Smooth muscle cell of the brain vasculature (primary cell): ENCODE measurements at regions not wholly inside any gene's neighbourhood (a gene's known extent, or its start where the extent isn't known, plus 50 kb on each side); places are given as distances from the start of the nearest gene placed in this dataset.

Source experiments
- DNase-seq: peaks from one replicate; pipeline ENCODE4 v3.0.0-alpha.2; 2012; ENCODE audit warnings: low read depth, low spot score

- DNase-seq, result no peak
Measured at GRCh38 chr5:159695741-159696294, 220.5 kb upstream of the ADRA1B start.

- no peak for DNase-seq
Measured at GRCh38 chr5:159697530-159697929, 218.8 kb upstream of the ADRA1B start.

GRCh38 chr5:159698322-159698721 is 218.0 kb upstream of the ADRA1B start:
- no peak for DNase-seq

- DNase-seq, result no peak
Measured at GRCh38 chr5:159700016-159700415, 216.3 kb upstream of the ADRA1B start.

GRCh38 chr5:159702301-159702700 is 214.0 kb upstream of the ADRA1B start:
- no peak for DNase-seq

GRCh38 chr5:159702826-159703225 is 213.5 kb upstream of the ADRA1B start:
- no peak for DNase-seq

- DNase-seq, result peak; percentile 4
Measured at GRCh38 chr5:159704160-159704559, 212.1 kb upstream of the ADRA1B start.

- no peak for DNase-seq
Measured at GRCh38 chr5:159705948-159706347, 210.3 kb upstream of the ADRA1B start.

GRCh38 chr5:159708090-159708489 is 208.2 kb upstream of the ADRA1B start:
- no peak for DNase-seq

GRCh38 chr5:159712672-159713071 is 203.6 kb upstream of the ADRA1B start:
- peak; percentile 9 for DNase-seq

GRCh38 chr5:159713254-159713653 is 203.0 kb upstream of the ADRA1B start:
- no peak for DNase-seq

- no peak for DNase-seq
Measured at GRCh38 chr5:159713773-159714172, 202.5 kb upstream of the ADRA1B start.

- no peak for DNase-seq
Measured at GRCh38 chr5:159725475-159725874, 190.8 kb upstream of the ADRA1B start.

GRCh38 chr5:159727167-159727566 is 189.1 kb upstream of the ADRA1B start:
- no peak for DNase-seq

- DNase-seq, result no peak
Measured at GRCh38 chr5:159730285-159730684, 186.0 kb upstream of the ADRA1B start.

GRCh38 chr5:159732220-159732619 is 184.1 kb upstream of the ADRA1B start:
- DNase-seq, result no peak

GRCh38 chr5:159734366-159734765 is 181.9 kb upstream of the ADRA1B start:
- no peak for DNase-seq

- no peak for DNase-seq
Measured at GRCh38 chr5:159735036-159735435, 181.2 kb upstream of the ADRA1B start.

GRCh38 chr5:159735749-159736660 is 180.3 kb upstream of the ADRA1B start:
- no peak for DNase-seq

GRCh38 chr5:159736844-159737243 is 179.4 kb upstream of the ADRA1B start:
- DNase-seq, result no peak

GRCh38 chr5:159737263-159737662 is 179.0 kb upstream of the ADRA1B start:
- no peak for DNase-seq

GRCh38 chr5:159741829-159742322 is 174.4 kb upstream of the ADRA1B start:
- DNase-seq, result no peak

GRCh38 chr5:159743234-159743633 is 173.0 kb upstream of the ADRA1B start:
- no peak for DNase-seq
